Central memory CD8-positive, alpha-beta T cell (primary cell): ENCODE measurements at regions not wholly inside any gene's neighbourhood (a gene's known extent, or its start where the extent isn't known, plus 50 kb on each side); places are given as distances from the start of the nearest gene placed in this dataset.

Source experiments
- ATAC-seq: fragments of 150-1000 bp; cut with Tn5 transposase; replicated peaks from 2 replicates; pipeline ENCODE4 v1.10.0; 2022; ENCODE audit warnings: mild to moderate bottlenecking, moderate FRiP score, moderate number of reproducible peaks; ENCODE audit not compliant: poor library complexity, severe bottlenecking; ENCODE audit errors: extremely low read depth
- DNase-seq, 2 donors: peaks; one replicate each; pipeline ENCODE4 v3.0.0; 2021; ENCODE audit warnings: low spot score in 2 of 2
- H3K27ac Mint-ChIP-seq: one replicate; pipeline ENCODE4 v1.8.0; 2022; ENCODE audit warnings: low read depth, mild to moderate bottlenecking, moderate library complexity, mixed read lengths
- H3K27me3 Mint-ChIP-seq: one replicate; pipeline ENCODE4 v1.8.0; 2022; ENCODE audit warnings: mixed read lengths
- H3K36me3 Mint-ChIP-seq: one replicate; pipeline ENCODE4 v1.8.0; 2022; ENCODE audit warnings: mild to moderate bottlenecking, moderate library complexity, mixed read lengths; ENCODE audit not compliant: insufficient read depth
- H3K4me1 Mint-ChIP-seq: one replicate; pipeline ENCODE4 v1.8.0; 2022; ENCODE audit warnings: mixed read lengths
- H3K4me3 Mint-ChIP-seq: one replicate; pipeline ENCODE4 v1.8.0; 2022; ENCODE audit warnings: mild to moderate bottlenecking, moderate library complexity, mixed read lengths
- H3K9me3 Mint-ChIP-seq: one replicate; pipeline ENCODE4 v1.8.0; 2022; ENCODE audit warnings: mixed read lengths

- no peaks in the 10 kb centered on the region for H3K36me3 Mint-ChIP-seq
- peak; percentile 60 for ATAC-seq
- no peak overlapping the region for H3K27ac Mint-ChIP-seq
- DNase-seq: no peak
- peaks cover 14% of the 10 kb centered on the region for H3K27me3 Mint-ChIP-seq
- no peaks in the 10 kb centered on the region for H3K4me1 Mint-ChIP-seq
- no peaks in the 10 kb centered on the region for H3K9me3 Mint-ChIP-seq
- H3K4me3 Mint-ChIP-seq: no peak overlapping the region
Observed at GRCh38 chr15:55126111-55126510, 70.6 kb downstream of the RSL24D1 start.

GRCh38 chr15:55124616-55125015 is 72.1 kb downstream of the RSL24D1 start:
- Mint-ChIP-seq H3K4me1 (no peaks in the 10 kb centered on the region), H3K27ac (no peak overlapping the region), H3K27me3 (no peaks in the 10 kb centered on the region), H3K36me3 (no peaks in the 10 kb centered on the region), H3K9me3 (no peaks in the 10 kb centered on the region), H3K4me3 (no peak overlapping the region)
- DNase-seq (no peak), ATAC-seq (no peak)

GRCh38 chr15:55118344-55118870 is 78.3 kb downstream of the RSL24D1 start:
- H3K4me1 Mint-ChIP-seq: no peaks in the 10 kb centered on the region

GRCh38 chr15:55116636-55117035 is 80.1 kb downstream of the RSL24D1 start:
- peaks cover 21% of the 10 kb centered on the region for H3K27me3 Mint-ChIP-seq
- no peaks in the 10 kb centered on the region for H3K9me3 Mint-ChIP-seq
- DNase-seq (no peak), ATAC-seq (no peak)
- no peaks in the 10 kb centered on the region for H3K36me3 Mint-ChIP-seq
- no peaks in the 10 kb centered on the region for H3K4me1 Mint-ChIP-seq
- H3K4me3 Mint-ChIP-seq: no peak overlapping the region
- H3K27ac Mint-ChIP-seq: no peak overlapping the region

More at GRCh38 chr15:55118344-55118870, 78.3 kb downstream of the RSL24D1 start:
- peaks cover 11% of the 10 kb centered on the region for H3K27me3 Mint-ChIP-seq
- no peaks in the 10 kb centered on the region for H3K36me3 Mint-ChIP-seq
- no peak overlapping the region for H3K4me3 Mint-ChIP-seq
- no peaks in the 10 kb centered on the region for H3K9me3 Mint-ChIP-seq
- no peak overlapping the region for H3K27ac Mint-ChIP-seq
- ATAC-seq (no peak), DNase-seq (no peak)

GRCh38 chr15:55113736-55114135 is 83.0 kb downstream of the RSL24D1 start:
- H3K4me1 Mint-ChIP-seq: no peaks in the 10 kb centered on the region
- H3K4me3 Mint-ChIP-seq: no peak overlapping the region
- no peak for ATAC-seq
- no peaks in the 10 kb centered on the region for H3K9me3 Mint-ChIP-seq
- H3K36me3 Mint-ChIP-seq: no peaks in the 10 kb centered on the region
- no peak overlapping the region for H3K27ac Mint-ChIP-seq
- DNase-seq: no peak
- peaks cover 32% of the 10 kb centered on the region for H3K27me3 Mint-ChIP-seq

- H3K9me3 Mint-ChIP-seq: no peaks in the 10 kb centered on the region
- H3K27me3 Mint-ChIP-seq: peaks cover 32% of the 10 kb centered on the region
- ATAC-seq: no peak
- H3K4me3 Mint-ChIP-seq: no peak overlapping the region
- H3K27ac Mint-ChIP-seq: no peak overlapping the region
- H3K36me3 Mint-ChIP-seq: no peaks in the 10 kb centered on the region
- no peaks in the 10 kb centered on the region for H3K4me1 Mint-ChIP-seq
- no peak for DNase-seq
Observed at GRCh38 chr15:55112706-55113105, 84.0 kb downstream of the RSL24D1 start.

GRCh38 chr15:55110446-55110845 is 86.3 kb downstream of the RSL24D1 start:
- no peak for ATAC-seq
- Mint-ChIP-seq H3K36me3 (peaks cover 2% of the 10 kb centered on the region), H3K27me3 (peaks cover 30% of the 10 kb centered on the region), H3K9me3 (no peaks in the 10 kb centered on the region), H3K27ac (no peak overlapping the region), H3K4me3 (no peak overlapping the region), H3K4me1 (no peaks in the 10 kb centered on the region)
- DNase-seq: no peak

- DNase-seq (peak in 1 of 2 donors; percentile 13), ATAC-seq (no peak)
- Mint-ChIP-seq H3K36me3 (peaks cover 2% of the 10 kb centered on the region), H3K4me1 (no peaks in the 10 kb centered on the region), H3K9me3 (no peaks in the 10 kb centered on the region), H3K27ac (no peak overlapping the region), H3K4me3 (no peak overlapping the region), H3K27me3 (peaks cover 22% of the 10 kb centered on the region)
Observed at GRCh38 chr15:55108858-55109518, 87.8 kb downstream of the RSL24D1 start.

GRCh38 chr15:55108448-55108847 is 88.3 kb downstream of the RSL24D1 start:
- Mint-ChIP-seq H3K27me3 (peaks cover 26% of the 10 kb centered on the region), H3K4me1 (no peaks in the 10 kb centered on the region), H3K4me3 (no peak overlapping the region), H3K36me3 (peaks cover 2% of the 10 kb centered on the region), H3K27ac (no peak overlapping the region), H3K9me3 (no peaks in the 10 kb centered on the region)
- ATAC-seq: no peak
- DNase-seq: no peak

GRCh38 chr15:55106155-55106554 is 90.6 kb downstream of the RSL24D1 start:
- Mint-ChIP-seq H3K4me3 (no peak overlapping the region), H3K27ac (no peak overlapping the region), H3K36me3 (peaks cover 2% of the 10 kb centered on the region), H3K27me3 (peaks cover 32% of the 10 kb centered on the region), H3K9me3 (no peaks in the 10 kb centered on the region), H3K4me1 (no peaks in the 10 kb centered on the region)
- ATAC-seq (no peak), DNase-seq (no peak)

GRCh38 chr15:55094136-55094535 is 102.6 kb downstream of the RSL24D1 start:
- peaks cover 16% of the 10 kb centered on the region for H3K27me3 Mint-ChIP-seq
- no peak overlapping the region for H3K4me3 Mint-ChIP-seq
- no peaks in the 10 kb centered on the region for H3K36me3 Mint-ChIP-seq
- no peaks in the 10 kb centered on the region for H3K4me1 Mint-ChIP-seq
- ATAC-seq (no peak), DNase-seq (no peak)
- no peak overlapping the region for H3K27ac Mint-ChIP-seq
- H3K9me3 Mint-ChIP-seq: no peaks in the 10 kb centered on the region

- ATAC-seq (no peak), DNase-seq (no peak)
- no peaks in the 10 kb centered on the region for H3K9me3 Mint-ChIP-seq
- H3K27ac Mint-ChIP-seq: no peak overlapping the region
- H3K27me3 Mint-ChIP-seq: peaks cover 39% of the 10 kb centered on the region
- H3K36me3 Mint-ChIP-seq: no peaks in the 10 kb centered on the region
- H3K4me1 Mint-ChIP-seq: peaks cover 7% of the 10 kb centered on the region
- H3K4me3 Mint-ChIP-seq: no peak overlapping the region
Observed at GRCh38 chr15:55088207-55088606, 108.5 kb downstream of the RSL24D1 start.

- Mint-ChIP-seq H3K36me3 (no peaks in the 10 kb centered on the region), H3K9me3 (no peaks in the 10 kb centered on the region), H3K4me1 (peaks cover 7% of the 10 kb centered on the region), H3K27me3 (peaks cover 29% of the 10 kb centered on the region), H3K4me3 (no peak overlapping the region), H3K27ac (no peak overlapping the region)
- ATAC-seq (no peak), DNase-seq (no peak)
Observed at GRCh38 chr15:55084673-55085072, 112.1 kb downstream of the RSL24D1 start.
